ENCODE measurements at regions not wholly inside any gene's neighbourhood (a gene's known extent, or its start where the extent isn't known, plus 50 kb on each side); places are given as distances from the start of the nearest gene placed in this dataset.
A peak's percentile ranks its signal among the peaks of the same experiment; 100 is the strongest.

DNA sequence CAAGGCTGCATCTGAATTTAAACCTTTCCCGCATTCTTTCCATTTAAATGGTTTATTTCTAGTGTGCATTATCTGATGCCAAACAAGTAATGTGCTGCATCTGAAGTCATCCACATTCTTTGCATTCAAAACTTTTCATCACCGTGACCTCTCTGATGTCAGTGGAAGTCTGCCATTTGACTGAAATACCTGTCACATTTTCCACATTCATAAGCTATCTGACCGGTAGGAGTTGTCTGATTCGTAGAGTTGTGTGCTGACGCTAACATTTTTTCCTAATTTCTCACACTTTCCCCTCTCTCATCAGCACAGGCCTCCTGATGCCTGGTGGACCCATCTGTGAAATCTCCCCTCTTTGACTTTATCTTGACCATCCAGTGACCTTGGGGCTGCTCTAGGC, 79.9 kb upstream of the BARX2 start:
- Histone ChIP-seq H3K4me3 (no peak overlapping the region), H3K27ac (no peak overlapping the region)

DNA sequence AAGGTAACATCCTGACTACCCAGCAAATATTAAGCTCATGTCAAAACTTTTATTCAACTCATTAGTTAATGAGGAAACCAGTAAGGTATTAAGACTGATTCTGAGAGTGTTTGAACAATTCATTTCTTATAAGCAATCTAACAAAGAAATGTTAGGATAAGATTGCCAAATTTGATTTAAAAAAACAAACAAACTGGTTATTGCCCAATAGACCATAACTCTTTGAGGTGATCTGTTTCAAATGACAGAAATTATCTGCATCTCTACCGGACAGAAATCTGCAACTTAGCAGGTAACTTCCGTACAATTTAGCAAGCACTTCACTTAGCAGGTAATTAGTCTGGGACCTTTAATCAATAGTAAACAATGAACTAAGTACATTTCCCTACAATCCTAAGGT, 82.9 kb upstream of the BARX2 start:
- Histone ChIP-seq H3K4me3 (no peak overlapping the region), H3K27ac (no peak overlapping the region)

- no peak overlapping the region for H3K4me3 ChIP-seq
- no peak overlapping the region for H3K27ac ChIP-seq
Observed at GRCh38 chr11:129292092-129292491, 83.6 kb upstream of the BARX2 start.

GRCh38 chr11:129291546-129291945, 84.1 kb upstream of the BARX2 start:
- H3K4me3 ChIP-seq = no peak overlapping the region
- no peak overlapping the region for H3K27ac ChIP-seq

GRCh38 chr11:129290966-129291365, 84.7 kb upstream of the BARX2 start:
- no peak overlapping the region for H3K27ac ChIP-seq

GRCh38 chr11:129289350-129290040, 86.2 kb upstream of the BARX2 start:
- no peak overlapping the region for H3K27ac ChIP-seq
- no peak overlapping the region for H3K4me3 ChIP-seq

More at GRCh38 chr11:129290966-129291365, 84.7 kb upstream of the BARX2 start:
- no peak overlapping the region for H3K4me3 ChIP-seq

DNA sequence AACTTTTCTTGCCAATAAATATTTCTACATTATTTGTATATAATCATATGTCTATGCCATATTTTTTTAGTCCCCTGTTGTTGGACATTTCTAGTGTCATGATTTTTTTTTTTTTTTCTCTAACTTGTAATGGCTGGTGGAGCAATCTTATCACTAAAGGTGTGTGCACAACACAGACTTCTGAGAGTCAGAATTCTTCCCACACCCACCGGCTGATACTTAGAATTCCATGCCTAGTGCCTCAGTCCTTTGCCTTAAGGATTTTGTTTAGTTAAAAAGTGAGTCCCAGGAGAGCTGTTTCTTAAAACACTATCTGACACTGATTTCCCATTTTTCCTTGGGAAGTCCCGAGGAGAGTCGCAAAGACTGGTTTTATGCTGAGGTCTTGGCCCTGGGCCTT, 87.7 kb upstream of the BARX2 start:
- no peak overlapping the region for H3K4me3 ChIP-seq
- H3K27ac ChIP-seq = no peak overlapping the region

DNA sequence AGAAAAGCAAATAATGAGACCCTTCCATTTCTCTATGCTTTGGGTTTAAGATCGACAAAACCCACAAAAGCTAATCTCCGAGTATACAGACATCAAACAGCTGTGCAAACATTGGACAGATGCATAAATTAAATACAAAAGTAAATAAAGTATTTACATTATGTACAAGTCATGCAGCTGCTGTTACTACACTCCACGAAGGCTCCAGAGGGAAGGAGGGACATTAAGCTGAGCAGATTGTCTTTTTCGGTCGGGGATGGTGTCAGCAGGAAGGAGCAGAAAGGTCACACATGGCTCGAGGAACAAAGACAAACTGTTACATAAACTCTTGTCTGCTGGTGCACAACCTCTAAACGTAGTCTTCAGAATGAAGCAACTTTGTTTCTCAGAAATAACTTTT, 88.8 kb upstream of the BARX2 start:
- H3K27ac ChIP-seq = no peak overlapping the region
- no peak overlapping the region for H3K4me3 ChIP-seq

- H3K27ac ChIP-seq = peak overlapping the region in 2 of 21 experiments; percentile 28 to 37
- H3K4me3 ChIP-seq = no peak overlapping the region
Observed at GRCh38 chr11:129285402-129285786, 90.3 kb upstream of the BARX2 start.

DNA sequence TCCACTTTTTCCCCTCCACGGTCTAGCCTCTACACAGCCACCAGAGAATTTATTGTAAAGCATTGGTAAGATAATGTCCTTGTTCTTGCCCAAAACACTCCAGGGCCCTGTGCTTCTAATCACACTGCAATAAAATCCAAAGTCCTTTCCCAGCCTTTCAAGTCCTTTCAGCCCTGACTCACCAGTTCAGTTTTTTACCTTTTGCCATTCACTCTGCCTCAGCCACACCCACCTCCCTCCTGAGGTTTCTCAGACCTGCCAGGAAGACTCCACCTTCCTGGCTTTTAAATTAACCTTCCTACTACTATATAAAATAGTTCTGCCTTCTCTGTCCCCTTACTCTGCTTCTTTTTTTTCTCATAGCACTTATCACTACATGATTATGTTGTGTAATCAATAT, 91.0 kb upstream of the ARHGAP32 start:
- H3K4me3 ChIP-seq = no peak overlapping the region
- H3K27ac ChIP-seq = peak overlapping the region in 2 of 21 experiments; percentile 13 to 17

DNA sequence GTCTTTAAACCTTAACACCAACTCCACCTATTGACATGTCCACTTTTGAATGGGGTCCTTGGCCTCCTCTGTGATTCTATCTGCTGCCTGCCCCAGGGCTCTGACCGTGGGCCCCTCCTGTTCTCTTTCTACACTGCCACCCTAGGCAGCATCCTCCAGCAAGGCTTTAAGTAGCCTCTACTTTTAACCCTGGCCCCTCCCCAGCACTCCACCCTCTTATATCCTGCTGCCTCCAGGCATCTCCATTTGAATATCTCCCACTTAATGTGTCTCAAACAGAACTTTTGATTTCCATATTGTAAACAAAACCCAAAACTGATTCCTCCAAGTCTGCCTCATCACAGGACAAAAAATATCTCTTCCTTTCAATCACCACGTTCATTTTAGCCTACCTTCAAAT, 90.5 kb upstream of the ARHGAP32 start:
- Histone ChIP-seq H3K4me3 (no peak overlapping the region), H3K27ac (peak overlapping the region in 3 of 21 experiments; percentile 10 to 17 (median 13))

DNA sequence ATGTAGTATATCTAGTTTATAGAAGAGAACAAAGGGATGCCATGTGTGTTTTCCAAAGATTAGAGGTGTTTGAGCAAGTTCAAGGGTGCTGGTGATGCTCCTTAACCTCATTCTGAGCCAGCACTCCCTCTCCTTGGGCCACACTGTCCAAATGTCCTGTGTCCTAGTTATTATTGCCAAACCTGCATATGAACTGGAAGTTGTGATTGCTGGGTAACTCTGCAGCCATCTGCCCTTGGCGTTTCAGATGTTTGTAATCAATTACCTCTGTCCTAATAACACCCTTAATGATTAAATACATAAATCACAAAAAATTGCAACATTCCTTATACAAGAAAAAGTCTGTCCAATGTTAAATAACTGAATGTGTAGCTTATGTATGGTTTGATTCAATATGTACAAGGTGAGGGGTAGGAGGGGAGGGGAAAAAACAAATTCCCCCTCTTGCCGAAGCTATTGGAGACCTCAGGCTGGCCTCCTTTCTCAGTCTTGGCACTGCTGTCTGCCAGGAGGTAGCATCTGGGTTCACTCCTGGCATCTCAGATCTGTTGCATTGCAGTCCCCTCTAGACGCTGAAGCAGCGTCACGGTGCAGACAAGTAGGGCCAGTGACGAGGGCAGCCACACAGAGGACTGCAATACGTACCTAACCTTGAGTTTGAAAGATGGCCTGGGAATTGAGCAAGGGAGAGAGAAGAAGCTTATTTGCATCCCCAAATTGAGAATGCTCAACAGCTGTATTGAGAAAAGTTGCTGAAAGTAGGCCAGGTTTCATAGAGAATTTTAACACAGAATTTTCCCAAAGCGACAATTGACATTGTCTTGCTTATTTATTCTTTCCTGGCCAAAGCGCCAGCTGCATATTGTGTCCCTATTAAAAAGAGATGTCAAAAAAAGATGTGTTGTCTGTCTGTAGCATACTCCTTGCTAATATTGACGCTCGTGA, 89.6 kb upstream of the ARHGAP32 start:
- no peak overlapping the region for H3K4me3 ChIP-seq
- no peak overlapping the region for H3K27ac ChIP-seq

DNA sequence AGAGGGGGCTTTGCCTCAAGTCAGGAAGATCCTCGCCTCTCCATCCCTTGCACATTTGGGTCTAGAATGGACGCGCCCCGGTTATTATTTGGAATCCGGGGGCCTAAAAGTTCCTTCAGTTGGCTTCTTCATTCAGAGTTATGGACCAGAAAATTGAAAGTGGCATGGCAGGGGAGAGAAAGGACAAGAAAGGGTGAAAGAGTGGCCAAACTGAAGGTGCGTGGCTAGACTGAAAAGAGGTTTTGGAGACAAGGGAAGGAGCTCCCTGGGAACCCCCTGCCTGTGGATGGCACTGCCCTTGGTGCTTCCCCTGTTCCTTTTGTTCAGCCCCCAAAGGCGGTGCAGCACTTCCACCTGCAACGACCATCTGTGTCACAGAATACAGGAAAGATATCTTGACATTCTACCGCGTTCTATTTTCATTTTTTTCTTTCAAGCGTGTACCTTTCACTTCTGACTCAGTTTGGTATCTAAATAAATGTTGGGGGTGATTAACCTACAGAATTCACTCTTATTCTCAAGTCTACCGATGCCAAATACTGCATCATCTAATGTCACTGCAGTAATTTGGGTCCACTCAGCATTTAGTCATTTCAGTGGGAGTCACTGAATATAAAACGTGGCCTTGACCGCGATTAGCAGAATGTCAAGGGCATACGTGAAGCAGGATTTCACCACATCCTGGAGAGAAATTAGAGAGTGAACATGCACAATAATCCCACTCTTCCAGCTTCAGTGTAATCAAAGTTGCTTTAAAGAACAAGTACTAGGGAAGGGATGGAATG, 88.1 kb upstream of the ARHGAP32 start:
- H3K27ac ChIP-seq = peak overlapping the region in 20 of 21 experiments; percentile 1 to 82 (median 68)

GRCh38 chr11:129279326-129280026, 87.4 kb upstream of the ARHGAP32 start:
- peak overlapping the region; percentile 48 to 66 (median 51) for H3K4me3 ChIP-seq
- peak overlapping the region in 20 of 21 experiments; percentile 1 to 85 (median 68) for H3K27ac ChIP-seq

More for the DNA sequence above, 88.1 kb upstream of the ARHGAP32 start:
- peak overlapping the region; percentile 48 to 66 (median 51) for H3K4me3 ChIP-seq

DNA sequence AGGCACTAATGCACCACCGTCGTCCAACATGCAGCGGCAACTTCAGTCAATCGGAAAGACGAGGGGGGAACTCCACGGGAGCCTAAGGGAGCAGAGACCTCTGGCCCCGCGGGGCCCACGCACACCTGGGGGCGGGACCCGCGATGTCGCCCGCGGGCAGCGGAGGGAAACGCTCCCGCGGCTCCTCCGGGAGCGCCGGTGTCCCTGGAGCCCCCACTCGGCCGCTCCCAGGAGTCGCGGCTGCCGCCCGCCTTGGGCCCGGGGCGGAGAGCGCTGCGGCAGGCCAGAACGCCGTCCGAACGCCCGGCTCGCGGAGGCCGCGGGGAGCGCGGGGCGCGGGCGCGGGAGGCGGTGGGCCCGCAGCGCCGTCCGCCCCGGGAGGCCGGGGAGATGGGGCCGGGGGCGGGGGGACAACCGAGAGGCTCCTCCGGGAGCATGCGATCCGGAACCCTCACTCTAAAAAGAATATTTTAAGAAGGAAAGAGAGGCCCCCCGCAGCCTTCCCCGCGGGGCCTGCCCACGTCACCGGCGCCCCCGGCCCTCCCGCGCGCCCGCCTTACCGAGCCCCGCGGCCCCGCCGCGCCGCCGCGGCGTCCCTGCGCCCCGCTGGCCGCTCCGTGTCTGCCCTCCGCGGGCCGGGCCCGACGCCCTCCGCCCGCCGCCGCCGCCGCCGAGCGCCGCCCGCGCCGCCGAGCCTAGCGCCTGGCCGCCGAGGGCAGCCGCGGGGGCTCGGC, 86.6 kb upstream of the ARHGAP32 start:
- Histone ChIP-seq H3K4me3 (peak overlapping the region; percentile 43 to 66 (median 53)), H3K27ac (peak overlapping the region in 18 of 21 experiments; percentile 2 to 85 (median 72))

DNA sequence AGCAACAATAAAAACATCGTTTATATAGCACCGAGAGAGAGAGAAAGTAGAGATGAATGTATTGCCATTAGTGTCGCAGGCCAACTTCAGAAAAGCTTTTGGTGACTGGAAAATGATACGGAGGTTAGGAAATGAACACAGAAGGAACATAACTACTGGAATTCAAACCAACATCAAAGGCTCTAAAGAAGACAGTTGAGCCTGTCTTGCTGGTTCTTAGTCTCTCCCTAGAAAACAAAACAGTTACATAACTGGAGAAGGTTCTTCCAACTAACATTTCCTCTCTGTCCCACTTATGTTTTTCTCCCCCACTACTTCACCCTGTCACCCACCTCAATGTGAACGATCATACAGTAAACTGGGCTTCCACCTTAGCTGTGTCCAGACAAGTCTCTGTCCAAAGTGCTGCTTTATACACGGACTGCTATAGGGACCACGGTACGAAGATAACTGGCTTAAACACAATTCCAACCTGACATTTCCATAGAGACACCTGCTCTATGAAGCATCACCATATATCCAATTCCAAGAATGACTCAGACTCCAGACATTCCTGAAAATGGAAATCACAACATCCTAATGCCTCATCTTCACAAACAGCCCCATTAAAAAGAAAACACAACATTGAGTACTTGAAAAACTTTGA, 85.2 kb upstream of the ARHGAP32 start:
- H3K4me3 ChIP-seq = peak overlapping the region in 1 of 7 experiments; percentile 43
- H3K27ac ChIP-seq = peak overlapping the region in 1 of 21 experiments; percentile 25

GRCh38 chr11:129275828-129276227, 83.7 kb upstream of the ARHGAP32 start:
- Histone ChIP-seq H3K4me3 (no peak overlapping the region), H3K27ac (no peak overlapping the region)
